HG03060 (cell line): ENCODE measurements at regions not wholly inside any gene's neighbourhood (a gene's known extent, or its start where the extent isn't known, plus 50 kb on each side); places are given as distances from the start of the nearest gene placed in this dataset.
"Not testable (repeated sequence)": the region's sequence is repeated elsewhere in the genome, so short reads cannot be mapped to it uniquely, and the experiment has no call there.

Experiments
- ATAC-seq: cut with Tn5 transposase; IDR thresholded peaks from one replicate; pipeline ENCODE4 v1.9.1; 2021; ENCODE audit warnings: low read depth, moderate number of reproducible peaks; ENCODE audit not compliant: unreplicated experiment

DNA sequence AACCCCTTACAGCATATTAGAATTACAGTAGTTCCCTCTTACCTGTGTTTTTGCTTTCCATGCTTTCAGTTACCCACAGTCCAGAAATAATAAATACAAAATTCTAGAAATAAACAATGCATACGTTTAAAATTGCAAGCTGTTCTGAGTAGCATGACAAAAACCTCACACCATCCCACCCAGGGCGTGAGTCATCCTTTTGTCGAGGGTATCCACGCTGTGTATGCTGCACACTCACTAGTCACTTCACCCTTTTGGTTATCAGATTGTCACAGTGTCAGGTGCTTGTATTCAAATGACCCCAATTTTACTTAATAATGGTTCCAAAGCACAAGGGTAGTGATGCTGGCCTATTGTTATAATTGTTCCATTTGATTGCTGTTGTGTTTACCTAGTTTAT, 72.5 kb upstream of the P3H2 start:
- ATAC-seq = no peak

DNA sequence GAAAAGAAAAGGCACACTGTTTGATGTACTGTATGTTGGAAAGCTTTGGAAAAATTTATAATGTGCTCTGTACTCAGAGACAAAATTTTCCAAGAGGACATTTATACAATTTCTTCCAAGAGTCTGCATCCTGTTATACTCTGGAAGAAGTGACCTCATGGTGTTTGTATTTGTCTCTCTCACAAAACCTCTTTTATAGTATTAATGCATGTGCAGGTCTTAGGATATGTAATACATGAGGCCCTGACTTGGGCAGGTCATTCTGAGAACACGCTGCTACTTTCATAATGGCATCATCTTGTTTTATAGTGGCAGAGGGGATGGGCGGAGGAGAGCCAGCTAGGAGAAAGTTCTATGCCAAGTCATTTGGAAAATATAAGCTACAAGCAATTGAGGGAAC, 72.0 kb upstream of the P3H2 start:
- ATAC-seq = no peak

DNA sequence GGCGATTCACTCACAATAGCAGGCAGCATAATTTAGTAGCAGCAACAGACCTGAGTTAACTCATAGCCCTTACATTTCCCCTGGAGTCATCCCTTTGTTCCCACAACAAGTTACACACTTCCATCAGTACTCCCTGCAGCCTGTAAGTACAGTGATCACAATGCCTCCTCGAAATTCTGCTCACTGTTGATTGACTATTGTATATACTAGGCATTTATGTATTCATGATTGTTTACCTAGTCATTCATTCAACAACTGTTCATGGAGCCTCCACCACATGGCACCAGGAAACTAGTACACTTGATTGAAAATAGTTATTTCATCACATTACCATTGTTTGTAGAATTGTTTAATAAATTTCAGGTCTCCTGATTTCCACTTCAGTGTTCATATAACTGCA, 71.4 kb upstream of the P3H2 start:
- no peak for ATAC-seq

DNA sequence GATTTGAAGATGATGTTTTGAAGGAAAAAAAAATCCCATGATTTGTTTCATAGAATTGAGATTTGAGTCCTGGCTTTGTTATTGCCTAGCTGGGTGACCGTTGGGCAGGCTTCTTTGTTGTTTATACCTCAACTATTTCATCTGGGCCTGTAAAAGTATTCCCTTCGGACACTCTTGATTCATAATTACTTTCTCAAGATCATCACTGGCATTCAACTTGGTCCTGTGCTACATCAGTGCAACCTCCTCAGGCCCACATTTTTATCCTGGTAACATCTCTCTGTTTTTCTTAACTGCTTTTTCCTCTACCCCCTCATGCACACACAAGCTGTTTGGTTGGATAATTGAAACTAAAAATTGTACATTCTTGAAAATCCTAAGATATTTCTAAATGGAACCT, 67.5 kb upstream of the P3H2 start:
- no peak for ATAC-seq

- no peak for ATAC-seq
Observed at GRCh38 chr3:190183121-190183520, 62.4 kb upstream of the P3H2 start.

- ATAC-seq = no peak
Observed at GRCh38 chr3:190182418-190183043, 61.8 kb upstream of the P3H2 start.

DNA sequence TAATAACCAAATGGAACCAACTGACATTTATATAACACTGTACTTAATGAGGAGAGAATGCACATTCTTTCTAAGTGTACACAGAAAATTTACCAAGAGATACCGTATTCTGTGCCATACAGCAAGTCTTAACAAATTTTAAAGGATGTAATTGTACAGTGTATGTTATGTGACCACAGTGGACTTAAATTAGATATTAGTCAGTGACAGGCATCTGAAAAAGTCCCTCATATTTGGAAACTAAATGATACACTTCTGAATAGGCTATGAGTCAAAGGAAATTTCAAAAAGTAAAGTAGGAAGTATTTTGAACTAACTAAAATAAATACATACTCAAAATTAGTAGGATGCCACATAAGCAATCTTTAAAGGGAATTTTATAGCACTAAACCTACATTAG, 59.6 kb upstream of the P3H2 start:
- ATAC-seq = no peak

DNA sequence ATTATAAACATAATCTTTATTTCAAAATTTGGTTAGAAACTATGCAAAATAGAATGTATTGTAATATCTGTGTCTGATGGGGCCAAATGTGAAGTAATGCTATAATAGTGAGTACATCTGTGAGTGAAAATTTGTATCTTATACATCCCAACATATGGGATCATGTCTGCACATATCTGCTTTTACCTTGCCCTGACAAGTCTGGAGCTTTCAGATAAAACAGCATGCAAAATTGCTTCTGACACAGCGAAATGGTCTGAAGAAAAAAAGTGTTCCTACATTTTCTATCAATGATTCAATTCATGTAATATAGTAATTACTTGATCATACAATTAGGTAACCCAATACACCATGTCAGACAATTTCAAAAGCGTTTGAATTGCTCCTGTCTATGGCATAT, 58.1 kb upstream of the P3H2 start:
- no peak for ATAC-seq

DNA sequence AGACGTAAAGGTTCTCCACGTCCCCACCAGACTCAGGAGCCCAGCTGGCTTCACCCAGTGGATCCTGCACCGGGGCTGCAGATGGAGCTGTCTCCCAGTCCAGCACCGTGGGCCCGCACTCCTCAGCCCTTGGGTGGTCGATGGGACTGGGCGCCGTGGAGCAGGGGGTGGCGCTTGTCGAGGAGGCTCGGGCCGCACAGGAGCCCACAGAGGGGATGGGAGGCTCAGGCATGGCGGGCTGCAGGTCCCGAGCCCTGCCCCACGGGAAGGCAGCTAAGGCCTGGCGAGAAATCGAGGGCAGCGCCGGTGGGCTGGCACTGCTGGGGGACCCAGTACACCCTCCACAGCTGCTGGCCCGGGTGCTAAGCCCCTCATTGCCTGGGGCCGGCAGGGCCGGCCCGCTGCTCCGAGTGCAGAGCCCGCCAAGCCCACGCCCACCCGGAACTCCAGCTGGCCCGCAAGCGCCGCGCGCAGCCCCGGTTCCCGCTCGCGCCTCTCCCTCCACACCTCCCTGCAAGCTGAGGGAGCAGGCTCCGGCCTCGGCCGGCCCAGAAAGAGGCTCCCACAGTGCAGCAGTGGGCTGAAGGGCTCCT, 56.3 kb upstream of the P3H2 start:
- not testable (repeated sequence) for ATAC-seq

GRCh38 chr3:190176106-190176505, 55.4 kb upstream of the P3H2 start:
- not testable (repeated sequence) for ATAC-seq

GRCh38 chr3:190175490-190175889, 54.8 kb upstream of the P3H2 start:
- no peak for ATAC-seq

DNA sequence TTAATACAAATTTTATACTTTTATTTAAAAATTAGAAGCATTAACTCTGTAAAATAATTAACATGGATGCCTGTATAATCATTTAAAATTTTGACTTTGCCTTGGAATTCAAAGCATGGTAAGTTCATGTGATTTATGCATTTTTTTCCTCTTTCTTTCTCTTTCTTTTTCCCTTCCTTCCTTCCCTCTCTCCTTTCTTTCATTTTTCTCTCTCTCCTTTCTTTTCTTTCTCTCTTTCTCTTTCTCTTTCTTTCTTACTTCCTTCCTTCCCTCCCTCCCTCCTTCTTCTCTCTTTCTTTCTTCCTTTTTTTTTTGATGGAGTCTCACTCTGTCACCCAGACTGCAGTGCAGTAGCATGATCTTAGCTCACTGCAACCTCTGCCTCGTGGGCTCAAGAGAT, 53.8 kb upstream of the P3H2 start:
- ATAC-seq = no peak

DNA sequence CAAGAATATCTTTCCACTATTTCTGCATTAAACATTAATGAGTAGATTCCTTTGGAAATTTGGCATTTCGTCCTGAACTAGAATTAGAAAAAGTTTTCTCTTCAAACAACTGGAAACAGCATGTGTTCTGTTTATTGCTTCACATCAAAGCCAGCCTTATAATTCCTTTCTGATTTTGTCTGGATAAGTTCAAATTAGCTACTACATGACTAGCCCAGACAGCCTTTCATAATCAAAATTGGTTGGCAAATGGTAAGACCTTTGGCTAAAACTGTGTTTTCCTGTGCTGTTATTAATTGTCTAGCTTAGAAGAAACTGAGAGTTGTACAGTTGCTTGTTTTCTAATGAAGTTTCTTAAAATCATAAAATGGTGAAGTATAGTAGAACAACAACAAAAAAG, 52.7 kb upstream of the P3H2 start:
- ATAC-seq = no peak

DNA sequence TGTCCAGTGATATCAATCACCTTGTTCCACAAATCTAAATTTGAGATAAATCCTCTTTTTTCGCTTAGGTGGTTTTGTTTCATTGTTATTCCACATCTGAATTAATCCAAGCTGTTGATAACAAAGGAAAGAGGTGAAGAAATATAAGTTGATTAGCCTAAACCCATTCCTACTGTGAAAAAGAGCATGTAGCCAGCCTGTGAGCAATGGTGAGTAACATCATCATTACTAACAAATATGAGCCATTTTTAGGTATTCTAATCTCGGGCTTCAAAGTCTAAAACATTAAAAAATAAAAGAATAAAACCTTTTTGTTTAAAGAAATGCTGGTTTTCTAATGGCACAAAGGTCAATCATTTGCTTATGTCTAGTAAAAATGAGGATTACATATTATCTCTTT, 52.1 kb upstream of the P3H2 start:
- ATAC-seq = no peak
